GM19468 (cell line): ENCODE measurements at regions not wholly inside any gene's neighbourhood (a gene's known extent, or its start where the extent isn't known, plus 50 kb on each side); places are given as distances from the start of the nearest gene placed in this dataset.
"Not testable (repeated sequence)": the region's sequence is repeated elsewhere in the genome, so short reads cannot be mapped to it uniquely, and the experiment has no call there.

Source experiments
- ATAC-seq: cut with Tn5 transposase; IDR thresholded peaks from one replicate; pipeline ENCODE4 v1.9.1; 2021; ENCODE audit warnings: mild to moderate bottlenecking, moderate library complexity, moderate number of reproducible peaks; ENCODE audit not compliant: unreplicated experiment; ENCODE audit errors: extremely low read depth

- ATAC-seq: no peak
These were observed 264.6 kb downstream of the SPRY1 start for GRCh38 chr4:123661080-123661737.

GRCh38 chr4:123662827-123663226 lies 266.2 kb downstream of the SPRY1 start:
- no peak for ATAC-seq

- ATAC-seq: no peak
These were observed 269.9 kb downstream of the SPRY1 start for GRCh38 chr4:123666486-123666885.

- ATAC-seq: no peak
These were observed 270.9 kb downstream of the SPRY1 start for GRCh38 chr4:123667496-123667895.

GRCh38 chr4:123667991-123668390 lies 271.4 kb downstream of the SPRY1 start:
- ATAC-seq: no peak

- ATAC-seq: no peak
These were observed 275.2 kb downstream of the SPRY1 start for GRCh38 chr4:123671636-123672404.

- no peak for ATAC-seq
These were observed 276.4 kb downstream of the SPRY1 start for GRCh38 chr4:123672987-123673386.

GRCh38 chr4:123673971-123674370 lies 277.4 kb downstream of the SPRY1 start:
- ATAC-seq: no peak

- no peak for ATAC-seq
These were observed 278.3 kb downstream of the SPRY1 start for GRCh38 chr4:123674762-123675465.

- ATAC-seq: no peak
These were observed 279.0 kb downstream of the SPRY1 start for GRCh38 chr4:123675567-123675966.

- no peak for ATAC-seq
These were observed 279.7 kb downstream of the SPRY1 start for GRCh38 chr4:123676071-123676889.

- ATAC-seq: no peak
These were observed 280.3 kb downstream of the SPRY1 start for GRCh38 chr4:123676890-123677229.

- ATAC-seq: no peak
These were observed 286.3 kb downstream of the SPRY1 start for GRCh38 chr4:123682931-123683330.

- not testable (repeated sequence) for ATAC-seq
These were observed 288.3 kb downstream of the SPRY1 start for GRCh38 chr4:123684937-123685336.

- ATAC-seq: not testable (repeated sequence)
These were observed 298.9 kb downstream of the SPRY1 start for GRCh38 chr4:123695531-123695930.

GRCh38 chr4:123696687-123697086 lies 300.1 kb downstream of the SPRY1 start:
- ATAC-seq: no peak

GRCh38 chr4:123698556-123698955 lies 302.0 kb downstream of the SPRY1 start:
- ATAC-seq: no peak

GRCh38 chr4:123699880-123700771 lies 303.5 kb downstream of the SPRY1 start:
- no peak for ATAC-seq

- ATAC-seq: no peak
These were observed 304.6 kb downstream of the SPRY1 start for GRCh38 chr4:123701131-123701575.
